DND-41 (cell line): ENCODE measurements at regions not wholly inside any gene's neighbourhood (a gene's known extent, or its start where the extent isn't known, plus 50 kb on each side); places are given as distances from the start of the nearest gene placed in this dataset.

Experiments
- EZH2 ChIP-seq: IDR thresholded peaks from 3 replicates; pipeline ENCODE4 v1.6.1; 2012; ENCODE audit warnings: borderline replicate concordance, low read depth, mild to moderate bottlenecking, moderate library complexity, low read length, inconsistent platforms; ENCODE audit not compliant: severe bottlenecking
- TF ChIP-seq, protein P1 (sequence below): IDR thresholded peaks from 2 replicates; pipeline ENCODE4 v1.5.1; 2012; ENCODE audit warnings: borderline replicate concordance, low read length, moderate library complexity, mild to moderate bottlenecking; ENCODE audit not compliant: poor library complexity, severe bottlenecking; ENCODE audit errors: extremely low read depth

DNA sequence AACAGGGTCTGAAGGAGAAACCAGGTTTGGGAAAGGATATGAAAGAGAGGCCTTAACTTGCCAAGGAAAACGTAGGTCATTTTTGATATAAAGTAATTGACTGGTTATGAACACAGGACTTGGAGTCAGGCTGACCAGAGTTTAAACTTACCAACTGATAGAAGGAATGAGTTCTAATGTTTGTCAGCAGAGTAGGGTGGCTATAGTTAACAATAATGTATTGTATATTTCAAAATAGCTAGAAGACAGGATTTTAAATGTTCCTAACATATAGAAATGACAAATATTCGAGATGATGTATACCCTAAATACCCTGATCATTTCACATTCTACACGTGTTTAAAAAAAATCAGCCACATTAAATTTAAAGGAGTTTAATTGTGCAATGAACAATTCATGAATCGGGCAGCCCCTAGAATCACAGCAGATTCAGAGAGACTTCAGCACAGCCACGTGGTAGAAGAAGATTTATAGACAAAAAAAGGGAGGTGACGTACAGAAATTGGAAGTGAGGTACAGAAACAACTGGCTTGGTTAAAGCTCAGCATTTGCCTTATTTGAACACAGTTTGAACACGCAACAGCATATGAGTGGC lies 52.5 kb upstream of the PLEKHG7 start:
- TF ChIP-seq, protein P1, sequence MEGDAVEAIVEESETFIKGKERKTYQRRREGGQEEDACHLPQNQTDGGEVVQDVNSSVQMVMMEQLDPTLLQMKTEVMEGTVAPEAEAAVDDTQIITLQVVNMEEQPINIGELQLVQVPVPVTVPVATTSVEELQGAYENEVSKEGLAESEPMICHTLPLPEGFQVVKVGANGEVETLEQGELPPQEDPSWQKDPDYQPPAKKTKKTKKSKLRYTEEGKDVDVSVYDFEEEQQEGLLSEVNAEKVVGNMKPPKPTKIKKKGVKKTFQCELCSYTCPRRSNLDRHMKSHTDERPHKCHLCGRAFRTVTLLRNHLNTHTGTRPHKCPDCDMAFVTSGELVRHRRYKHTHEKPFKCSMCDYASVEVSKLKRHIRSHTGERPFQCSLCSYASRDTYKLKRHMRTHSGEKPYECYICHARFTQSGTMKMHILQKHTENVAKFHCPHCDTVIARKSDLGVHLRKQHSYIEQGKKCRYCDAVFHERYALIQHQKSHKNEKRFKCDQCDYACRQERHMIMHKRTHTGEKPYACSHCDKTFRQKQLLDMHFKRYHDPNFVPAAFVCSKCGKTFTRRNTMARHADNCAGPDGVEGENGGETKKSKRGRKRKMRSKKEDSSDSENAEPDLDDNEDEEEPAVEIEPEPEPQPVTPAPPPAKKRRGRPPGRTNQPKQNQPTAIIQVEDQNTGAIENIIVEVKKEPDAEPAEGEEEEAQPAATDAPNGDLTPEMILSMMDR = no peak
- TF ChIP-seq EZH2 = no peak
